HG03442 (cell line): ENCODE measurements at regions not wholly inside any gene's neighbourhood (a gene's known extent, or its start where the extent isn't known, plus 50 kb on each side); places are given as distances from the start of the nearest gene placed in this dataset.

Experiments used
- ATAC-seq: cut with Tn5 transposase; IDR thresholded peaks from one replicate; pipeline ENCODE4 v1.9.1; 2021; ENCODE audit warnings: mild to moderate bottlenecking, moderate library complexity; ENCODE audit not compliant: unreplicated experiment

- no peak for ATAC-seq
Observed at GRCh38 chr9:90309809-90310520, 332.7 kb downstream of the DIRAS2 start.

DNA sequence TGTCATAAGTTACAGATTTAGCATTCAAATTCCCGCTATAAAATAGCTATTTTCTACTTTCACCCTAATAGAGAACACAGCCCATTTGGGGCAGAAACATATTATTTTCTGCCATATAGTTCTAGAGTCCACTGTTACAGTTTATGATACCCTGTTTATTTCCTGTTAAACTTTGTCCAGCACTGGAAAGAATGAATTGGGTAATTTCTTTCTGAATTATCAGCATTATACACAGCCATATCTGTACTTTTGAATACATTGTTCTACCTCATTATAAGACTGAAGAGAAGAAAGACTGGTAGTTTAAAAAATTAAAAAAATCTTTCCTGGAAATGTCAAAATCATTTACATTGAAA, 332.1 kb downstream of the DIRAS2 start:
- ATAC-seq = no peak

GRCh38 chr9:90311811-90312210, 330.8 kb downstream of the DIRAS2 start:
- no peak for ATAC-seq

- no peak for ATAC-seq
Observed at GRCh38 chr9:90322296-90322695, 320.3 kb downstream of the DIRAS2 start.

GRCh38 chr9:90325913-90326653, 316.5 kb downstream of the DIRAS2 start:
- ATAC-seq = no peak

GRCh38 chr9:90330231-90330630, 312.4 kb downstream of the DIRAS2 start:
- ATAC-seq = no peak

DNA sequence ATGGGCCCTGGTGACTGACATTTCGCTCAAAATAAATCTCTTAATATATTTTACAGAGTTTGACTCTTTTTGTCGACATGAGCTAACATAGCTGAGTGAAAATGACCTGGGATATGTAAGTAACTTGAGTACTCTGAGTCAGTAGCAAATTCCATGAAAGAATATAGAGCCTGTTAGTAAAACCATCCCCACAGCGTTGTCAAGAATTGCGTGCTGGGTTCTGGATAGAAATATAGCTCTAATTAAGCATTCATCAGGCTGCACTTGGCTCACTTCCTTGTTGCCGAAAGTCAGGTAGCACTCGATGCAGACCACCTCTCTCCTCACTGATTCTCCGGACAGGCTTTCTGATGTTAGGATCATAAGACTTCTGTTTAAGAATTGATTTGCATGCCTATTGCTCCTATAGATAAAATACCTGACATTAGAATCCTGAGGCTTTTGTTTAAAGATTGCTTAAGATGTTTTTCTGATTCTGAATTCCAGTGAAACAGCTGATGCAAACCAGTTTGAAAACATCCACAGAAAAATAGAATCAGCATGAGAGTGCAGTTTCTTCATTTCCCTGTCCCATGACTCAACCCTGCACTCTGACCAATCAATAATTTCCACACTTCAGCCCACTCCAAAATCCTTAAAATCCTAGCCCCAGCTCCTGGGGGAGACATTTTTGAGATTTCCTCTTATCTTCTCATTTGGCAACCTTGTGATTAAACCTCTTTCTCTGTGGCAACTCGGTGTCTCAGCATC, 310.6 kb downstream of the DIRAS2 start:
- ATAC-seq = no peak

GRCh38 chr9:90333226-90333625, 309.4 kb downstream of the DIRAS2 start:
- no peak for ATAC-seq

- ATAC-seq = no peak
Observed at GRCh38 chr9:90340421-90340820, 302.2 kb downstream of the DIRAS2 start.

DNA sequence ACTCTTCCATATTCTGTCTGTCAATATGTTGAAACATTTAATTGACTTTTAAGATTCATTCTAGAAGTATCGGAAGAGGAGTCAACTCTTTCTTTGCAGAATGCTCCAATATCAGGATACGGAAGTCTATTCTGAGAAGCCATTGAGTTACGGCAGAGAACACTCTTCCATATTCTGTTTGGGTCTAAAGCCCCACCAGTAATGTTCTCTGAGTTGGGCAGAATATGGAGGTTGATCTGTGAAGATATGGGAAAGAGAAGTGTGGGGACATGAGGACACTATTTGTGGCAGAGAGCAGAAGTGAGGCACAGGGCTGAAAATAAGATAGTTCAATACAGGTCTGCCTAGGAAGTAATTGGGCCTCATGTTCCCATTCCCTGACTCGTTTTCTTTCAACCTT, 300.0 kb downstream of the DIRAS2 start:
- ATAC-seq = no peak

DNA sequence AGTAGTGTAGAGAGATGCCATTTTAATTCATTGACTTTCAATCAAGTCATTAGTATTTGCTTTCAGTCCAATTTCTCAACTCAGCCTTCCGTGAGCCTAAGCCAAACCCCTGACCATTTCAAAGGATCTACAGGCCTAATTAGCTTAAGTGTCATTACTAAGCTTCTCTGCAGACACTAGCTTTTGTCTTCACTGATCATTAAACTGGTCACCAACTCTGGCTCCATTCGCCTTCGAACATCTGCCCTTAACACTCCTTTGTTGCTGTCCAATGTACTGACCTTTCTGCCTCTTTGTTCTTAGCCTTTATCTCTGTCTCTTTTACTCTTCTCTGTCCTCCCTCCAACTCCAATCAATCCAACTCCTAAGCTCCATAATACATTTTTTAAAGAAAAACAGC, 299.3 kb downstream of the DIRAS2 start:
- ATAC-seq = no peak

- ATAC-seq = no peak
Observed at GRCh38 chr9:90343991-90344390, 298.6 kb downstream of the DIRAS2 start.

DNA sequence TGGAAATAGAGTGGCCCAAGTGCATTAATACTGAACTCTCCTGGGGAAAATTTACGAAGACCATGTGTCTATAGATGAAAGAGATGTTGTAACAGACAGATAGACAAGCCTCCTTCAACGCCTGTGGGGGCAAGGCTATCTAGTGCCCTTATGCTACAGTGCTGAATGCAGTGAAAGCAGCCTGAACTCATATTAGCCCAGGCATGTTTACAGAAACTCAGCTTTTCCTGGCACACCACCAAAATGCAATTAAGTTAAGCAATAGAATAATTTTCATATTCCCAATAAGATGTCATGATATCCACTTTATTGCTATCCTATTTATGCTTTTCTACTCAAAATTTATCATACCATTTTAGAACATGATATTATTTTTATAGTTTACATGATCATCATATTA, 277.0 kb downstream of the DIRAS2 start:
- ATAC-seq = no peak

DNA sequence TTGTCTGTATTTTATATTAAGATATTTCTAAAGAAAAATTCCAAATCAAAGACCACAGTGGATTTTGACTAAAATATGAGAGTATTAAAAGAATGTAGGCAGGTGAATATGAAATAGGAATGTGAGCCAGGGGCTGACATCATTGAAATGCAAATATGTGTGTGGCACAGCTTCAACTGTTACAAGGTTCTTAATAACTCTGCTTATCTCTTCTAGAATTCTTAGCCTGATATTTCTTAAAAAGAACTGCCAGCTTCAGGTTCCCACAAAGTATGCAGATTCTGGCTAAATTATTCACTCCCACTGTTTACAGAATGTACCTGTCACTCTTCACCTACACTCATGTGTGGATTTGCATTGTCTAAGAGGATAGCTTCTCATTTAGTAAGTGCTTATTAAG, 274.4 kb downstream of the DIRAS2 start:
- ATAC-seq = no peak

DNA sequence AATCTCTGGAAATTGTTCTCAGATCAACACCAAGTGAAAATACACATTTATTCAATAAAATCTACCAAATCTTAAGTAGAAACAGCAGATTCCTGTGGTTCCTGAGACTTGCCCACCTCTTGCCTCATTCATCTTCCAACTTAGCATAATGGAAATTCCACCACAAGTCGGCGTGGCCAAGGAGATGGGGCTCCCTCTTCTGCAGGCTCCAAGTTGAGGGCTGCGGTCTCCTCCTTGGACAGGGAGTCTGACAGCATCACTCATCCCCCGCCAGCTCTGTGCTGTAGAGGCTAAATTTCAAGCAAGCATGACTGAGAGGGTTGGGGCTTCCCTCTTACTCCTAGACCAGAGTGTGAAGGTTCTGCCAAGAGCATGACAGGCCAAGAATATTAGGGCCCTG, 273.7 kb downstream of the DIRAS2 start:
- ATAC-seq = no peak

DNA sequence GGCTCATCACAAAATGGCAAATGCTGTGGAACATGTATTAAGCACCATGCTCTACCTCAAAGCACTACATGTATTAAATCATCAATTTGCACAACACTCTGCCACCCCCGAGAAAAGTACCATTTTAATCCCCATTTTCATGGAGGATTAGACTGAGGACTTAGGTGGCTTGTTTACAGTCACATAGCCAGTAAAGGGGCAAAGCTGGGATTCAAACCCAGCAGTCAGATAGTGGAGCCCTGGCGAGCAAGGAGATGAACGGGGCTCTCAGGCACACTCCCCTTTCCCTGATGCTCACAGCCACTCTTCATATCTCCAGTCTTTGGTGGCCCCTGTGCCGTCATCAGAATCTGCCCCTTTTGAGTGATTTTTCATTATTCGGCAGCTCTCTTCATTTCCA, 262.9 kb downstream of the DIRAS2 start:
- ATAC-seq = no peak

- no peak for ATAC-seq
Observed at GRCh38 chr9:90385146-90385545, 257.5 kb downstream of the DIRAS2 start.

GRCh38 chr9:90393365-90394152, 249.1 kb downstream of the DIRAS2 start:
- no peak for ATAC-seq

GRCh38 chr9:90394871-90395270, 247.8 kb downstream of the DIRAS2 start:
- ATAC-seq = no peak

DNA sequence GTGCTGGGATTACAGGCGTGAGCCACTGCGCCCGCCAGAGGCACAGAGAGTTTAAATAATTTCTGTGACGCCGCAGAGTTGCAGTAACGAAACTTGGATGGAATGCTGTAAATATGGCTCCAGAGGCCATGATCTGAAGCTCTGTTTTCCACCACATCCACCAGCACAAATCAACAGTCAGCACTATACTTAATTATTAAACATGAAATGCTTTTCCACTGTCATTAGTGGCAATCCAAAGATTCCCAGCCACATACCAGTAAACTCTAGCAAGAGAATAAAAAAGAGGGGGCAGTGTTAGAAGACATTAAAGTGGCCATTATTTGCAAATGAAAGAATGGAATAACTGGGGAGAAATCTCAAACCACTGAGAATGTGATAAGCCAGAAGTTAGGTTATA, 242.5 kb downstream of the DIRAS2 start:
- ATAC-seq = no peak

DNA sequence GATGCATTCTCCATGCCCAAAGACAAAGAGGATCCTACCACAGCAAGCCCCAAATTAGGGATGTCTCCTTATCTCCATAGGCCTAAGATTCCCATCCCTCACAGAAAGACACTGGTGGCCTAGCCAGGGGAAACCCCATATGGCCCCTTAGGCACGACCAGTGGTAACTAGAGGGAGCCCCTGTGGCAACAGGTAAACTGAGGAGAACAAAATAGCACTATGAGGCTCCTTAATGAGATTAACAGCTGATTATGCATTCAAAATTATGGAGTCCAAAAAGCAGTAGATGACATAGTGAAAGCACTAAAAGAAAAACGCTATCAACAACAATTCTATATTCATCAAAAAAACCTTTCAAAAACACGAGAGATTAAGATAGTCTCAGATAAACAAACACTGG, 234.0 kb downstream of the DIRAS2 start:
- ATAC-seq = no peak
